22Rv1 (cell line): ENCODE measurements at regions not wholly inside any gene's neighbourhood (a gene's known extent, or its start where the extent isn't known, plus 50 kb on each side); places are given as distances from the start of the nearest gene placed in this dataset.

Experiments
- H3K27ac ChIP-seq: fragments of 450-650 bp; 2 replicates; pipeline ENCODE4 v1.5.1; 2017
- CTCF ChIP-seq: fragments of 450-650 bp; IDR thresholded peaks from 2 replicates; pipeline ENCODE4 v1.5.1; 2017; ENCODE audit warnings: mild to moderate bottlenecking
- ZFX ChIP-seq: fragments of 450-650 bp; IDR thresholded peaks from 2 replicates; pipeline ENCODE4 v1.6.1; 2017; ENCODE audit warnings: antibody characterized with exemption, borderline replicate concordance

- H3K27ac ChIP-seq = no peak overlapping the region
- TF ChIP-seq CTCF (no peak), ZFX (no peak)
These were observed 254.3 kb upstream of the FOXQ1 start for GRCh38 chr6:1057490-1058135.

GRCh38 chr6:1055015-1055921 lies 256.6 kb upstream of the FOXQ1 start:
- no peak for TF ChIP-seq ZFX
- no peak for TF ChIP-seq CTCF
- no peak overlapping the region for H3K27ac ChIP-seq

- no peak overlapping the region for H3K27ac ChIP-seq
- TF ChIP-seq ZFX = no peak
- no peak for TF ChIP-seq CTCF
These were observed 257.3 kb upstream of the FOXQ1 start for GRCh38 chr6:1054653-1055014.

GRCh38 chr6:1053586-1053985 lies 258.3 kb upstream of the FOXQ1 start:
- TF ChIP-seq CTCF (no peak), ZFX (no peak)
- no peak overlapping the region for H3K27ac ChIP-seq

GRCh38 chr6:1052262-1052661 lies 259.6 kb upstream of the FOXQ1 start:
- TF ChIP-seq ZFX = no peak
- no peak for TF ChIP-seq CTCF
- no peak overlapping the region for H3K27ac ChIP-seq

- no peak for TF ChIP-seq ZFX
- no peak for TF ChIP-seq CTCF
- H3K27ac ChIP-seq = no peak overlapping the region
These were observed 262.0 kb upstream of the FOXQ1 start for GRCh38 chr6:1049900-1050299.

GRCh38 chr6:1049170-1049569 lies 262.7 kb upstream of the FOXQ1 start:
- no peak overlapping the region for H3K27ac ChIP-seq
- no peak for TF ChIP-seq CTCF
- TF ChIP-seq ZFX = no peak
